HuH-7.5 (cell line): ENCODE measurements at regions not wholly inside any gene's neighbourhood (a gene's known extent, or its start where the extent isn't known, plus 50 kb on each side); places are given as distances from the start of the nearest gene placed in this dataset.
"Not testable (repeated sequence)": the region's sequence is repeated elsewhere in the genome, so short reads cannot be mapped to it uniquely, and the experiment has no call there.

Experiments
- DNase-seq: peaks from one replicate; pipeline ENCODE4 v3.0.0; 2011; ENCODE audit warnings: low spot score

GRCh38 chr13:38147050-38147449 lies 202.6 kb upstream of the UFM1 start:
- no peak for DNase-seq

GRCh38 chr13:38141792-38142191 lies 207.9 kb upstream of the UFM1 start:
- DNase-seq: no peak

- no peak for DNase-seq
Observed at GRCh38 chr13:38135592-38135991, 214.1 kb upstream of the UFM1 start.

GRCh38 chr13:38121267-38121666 lies 228.4 kb upstream of the UFM1 start:
- no peak for DNase-seq

GRCh38 chr13:38103851-38104250 lies 234.3 kb upstream of the TRPC4 start:
- DNase-seq: no peak

GRCh38 chr13:38099751-38100150 lies 230.2 kb upstream of the TRPC4 start:
- no peak for DNase-seq

GRCh38 chr13:38093425-38093824 lies 223.9 kb upstream of the TRPC4 start:
- no peak for DNase-seq

- no peak for DNase-seq
Observed at GRCh38 chr13:38090913-38091312, 221.3 kb upstream of the TRPC4 start.

- DNase-seq: no peak
Observed at GRCh38 chr13:38086721-38087120, 217.1 kb upstream of the TRPC4 start.

GRCh38 chr13:38086013-38086412 lies 216.4 kb upstream of the TRPC4 start:
- DNase-seq: no peak

- no peak for DNase-seq
Observed at GRCh38 chr13:38073931-38074330, 204.4 kb upstream of the TRPC4 start.

- DNase-seq: no peak
Observed at GRCh38 chr13:38072696-38073095, 203.1 kb upstream of the TRPC4 start.

GRCh38 chr13:38071340-38071739 lies 201.8 kb upstream of the TRPC4 start:
- DNase-seq: not testable (repeated sequence)

GRCh38 chr13:38053896-38054295 lies 184.3 kb upstream of the TRPC4 start:
- no peak for DNase-seq

GRCh38 chr13:38046049-38046376 lies 176.4 kb upstream of the TRPC4 start:
- DNase-seq: no peak

- no peak for DNase-seq
Observed at GRCh38 chr13:38045278-38046048, 175.9 kb upstream of the TRPC4 start.

GRCh38 chr13:38044067-38044466 lies 174.5 kb upstream of the TRPC4 start:
- no peak for DNase-seq

- no peak for DNase-seq
Observed at GRCh38 chr13:38042771-38043170, 173.2 kb upstream of the TRPC4 start.

- no peak for DNase-seq
Observed at GRCh38 chr13:38024431-38024830, 154.9 kb upstream of the TRPC4 start.

GRCh38 chr13:38017320-38017719 lies 147.7 kb upstream of the TRPC4 start:
- DNase-seq: no peak

- no peak for DNase-seq
Observed at GRCh38 chr13:38013676-38014075, 144.1 kb upstream of the TRPC4 start.

- DNase-seq: no peak
Observed at GRCh38 chr13:38012096-38012495, 142.5 kb upstream of the TRPC4 start.

GRCh38 chr13:38008636-38009035 lies 139.1 kb upstream of the TRPC4 start:
- DNase-seq: no peak

GRCh38 chr13:38002606-38003005 lies 133.0 kb upstream of the TRPC4 start:
- DNase-seq: peak; percentile 29
